HG03064 (cell line): ENCODE measurements at regions not wholly inside any gene's neighbourhood (a gene's known extent, or its start where the extent isn't known, plus 50 kb on each side); places are given as distances from the start of the nearest gene placed in this dataset.

ENCODE experiments used
- ATAC-seq: cut with Tn5 transposase; IDR thresholded peaks from one replicate; pipeline ENCODE4 v1.9.1; 2021; ENCODE audit warnings: low read depth; ENCODE audit not compliant: unreplicated experiment

- no peak for ATAC-seq
Observed at GRCh38 chr18:78378403-78378802, 601.2 kb upstream of the SALL3 start.

- ATAC-seq = no peak
Observed at GRCh38 chr18:78378983-78379382, 600.6 kb upstream of the SALL3 start.

- ATAC-seq = no peak
Observed at GRCh38 chr18:78390348-78390951, 589.2 kb upstream of the SALL3 start.

GRCh38 chr18:78390952-78391348 is 588.7 kb upstream of the SALL3 start:
- no peak for ATAC-seq

- no peak for ATAC-seq
Observed at GRCh38 chr18:78393086-78393862, 586.3 kb upstream of the SALL3 start.

- no peak for ATAC-seq
Observed at GRCh38 chr18:78396077-78396476, 583.5 kb upstream of the SALL3 start.

GRCh38 chr18:78396756-78397155 is 582.9 kb upstream of the SALL3 start:
- ATAC-seq = no peak

- ATAC-seq = no peak
Observed at GRCh38 chr18:78399992-78400503, 579.6 kb upstream of the SALL3 start.

GRCh38 chr18:78402440-78402839 is 577.2 kb upstream of the SALL3 start:
- no peak for ATAC-seq

GRCh38 chr18:78402966-78403365 is 576.7 kb upstream of the SALL3 start:
- no peak for ATAC-seq

- ATAC-seq = no peak
Observed at GRCh38 chr18:78403371-78403770, 576.2 kb upstream of the SALL3 start.

GRCh38 chr18:78405763-78406162 is 573.9 kb upstream of the SALL3 start:
- ATAC-seq = no peak

GRCh38 chr18:78406743-78407465 is 572.7 kb upstream of the SALL3 start:
- ATAC-seq = no peak

GRCh38 chr18:78407466-78407844 is 572.2 kb upstream of the SALL3 start:
- no peak for ATAC-seq

GRCh38 chr18:78408623-78409022 is 571.0 kb upstream of the SALL3 start:
- ATAC-seq = no peak

- ATAC-seq = no peak
Observed at GRCh38 chr18:78410094-78410786, 569.4 kb upstream of the SALL3 start.

GRCh38 chr18:78411539-78411938 is 568.1 kb upstream of the SALL3 start:
- no peak for ATAC-seq

- ATAC-seq = no peak
Observed at GRCh38 chr18:78414302-78414701, 565.3 kb upstream of the SALL3 start.

- no peak for ATAC-seq
Observed at GRCh38 chr18:78416853-78417252, 562.8 kb upstream of the SALL3 start.

- no peak for ATAC-seq
Observed at GRCh38 chr18:78418379-78418778, 561.2 kb upstream of the SALL3 start.

- no peak for ATAC-seq
Observed at GRCh38 chr18:78419171-78419570, 560.4 kb upstream of the SALL3 start.
